GM12878 (cell line): ENCODE measurements at regions not wholly inside any gene's neighbourhood (a gene's known extent, or its start where the extent isn't known, plus 50 kb on each side); places are given as distances from the start of the nearest gene placed in this dataset.

Experiments used
- BCL3 ChIP-seq: IDR thresholded peaks from 2 replicates; pipeline ENCODE4 v1.6.1; 2011; ENCODE audit warnings: borderline replicate concordance, low read depth, mild to moderate bottlenecking, moderate library complexity, low read length; ENCODE audit not compliant: insufficient read depth, poor library complexity, severe bottlenecking
- CREB1 ChIP-seq: IDR thresholded peaks from 2 replicates; pipeline ENCODE4 v1.6.1; 2012; ENCODE audit warnings: low read depth, mild to moderate bottlenecking, inconsistent platforms
- HDAC2 ChIP-seq: fragments of 200-600 bp; sonication (generic); IDR thresholded peaks from 2 replicates; pipeline ENCODE4 v1.6.1; 2017
- NRF1 ChIP-seq: conservative IDR thresholded peaks from 2 replicates; pipeline ENCODE4 v1.6.1; 2011; ENCODE audit warnings: mild to moderate bottlenecking, low read depth, low read length, improper control_type of control experiment
- PBX3 ChIP-seq: IDR thresholded peaks from 2 replicates; pipeline ENCODE4 v1.6.1; 2011; ENCODE audit warnings: mild to moderate bottlenecking, low read depth, low read length, moderate library complexity; ENCODE audit not compliant: insufficient replicate concordance
- POLR2AphosphoS2 ChIP-seq: IDR thresholded peaks from 2 replicates; pipeline ENCODE4 v1.6.1; 2011; ENCODE audit warnings: low read depth, mild to moderate bottlenecking, low read length, improper control_type of control experiment, moderate library complexity
- POLR2AphosphoS5 ChIP-seq: IDR thresholded peaks from 2 replicates; pipeline ENCODE4 v1.6.1; 2011; ENCODE audit warnings: mild to moderate bottlenecking, low read length, inconsistent platforms
- RAD21 ChIP-seq: IDR thresholded peaks from 2 replicates; pipeline ENCODE4 v1.6.1; 2011; ENCODE audit warnings: mild to moderate bottlenecking, low read depth, low read length, moderate library complexity; ENCODE audit not compliant: insufficient read depth
- RELA ChIP-seq: fragments of 450-650 bp; IDR thresholded peaks from 2 replicates; pipeline ENCODE4 v1.8.0; 2014; ENCODE audit warnings: borderline replicate concordance; ENCODE audit not compliant: partially characterized antibody
- RFX5 ChIP-seq: IDR thresholded peaks from 2 replicates; pipeline ENCODE4 v1.6.1; 2011; ENCODE audit warnings: low read depth, low read length, improper control_type of control experiment
- SPI1 ChIP-seq: IDR thresholded peaks from 2 replicates; pipeline ENCODE4 v1.6.1; 2011; ENCODE audit warnings: low read depth, mild to moderate bottlenecking, low read length, moderate library complexity, borderline replicate concordance; ENCODE audit not compliant: insufficient read depth
- ZBTB40 ChIP-seq: fragments of 450-650 bp; IDR thresholded peaks from 2 replicates; pipeline ENCODE4 v1.6.1; 2016; ENCODE audit warnings: mild to moderate bottlenecking, moderate library complexity, borderline replicate concordance
- ZZZ3 ChIP-seq: IDR thresholded peaks from 2 replicates; pipeline ENCODE4 v1.6.1; 2011; ENCODE audit warnings: low read depth; ENCODE audit not compliant: control insufficient read depth, insufficient read length

GRCh38 chr4:116395408-116395807 is 690.0 kb downstream of the TRAM1L1 start:
- TF ChIP-seq NRF1, result no peak
- no peak for TF ChIP-seq RELA
- no peak for TF ChIP-seq RFX5
- TF ChIP-seq SPI1, result no peak
- TF ChIP-seq HDAC2, result no peak
- no peak for TF ChIP-seq POLR2AphosphoS5
- TF ChIP-seq POLR2AphosphoS2, result no peak
- no peak for TF ChIP-seq ZBTB40
- TF ChIP-seq BCL3, result no peak
- no peak for TF ChIP-seq ZZZ3
- no peak for TF ChIP-seq CREB1
- no peak for TF ChIP-seq RAD21
- TF ChIP-seq PBX3, result no peak
